ENCODE measurements at regions not wholly inside any gene's neighbourhood (a gene's known extent, or its start where the extent isn't known, plus 50 kb on each side); places are given as distances from the start of the nearest gene placed in this dataset.

DNA sequence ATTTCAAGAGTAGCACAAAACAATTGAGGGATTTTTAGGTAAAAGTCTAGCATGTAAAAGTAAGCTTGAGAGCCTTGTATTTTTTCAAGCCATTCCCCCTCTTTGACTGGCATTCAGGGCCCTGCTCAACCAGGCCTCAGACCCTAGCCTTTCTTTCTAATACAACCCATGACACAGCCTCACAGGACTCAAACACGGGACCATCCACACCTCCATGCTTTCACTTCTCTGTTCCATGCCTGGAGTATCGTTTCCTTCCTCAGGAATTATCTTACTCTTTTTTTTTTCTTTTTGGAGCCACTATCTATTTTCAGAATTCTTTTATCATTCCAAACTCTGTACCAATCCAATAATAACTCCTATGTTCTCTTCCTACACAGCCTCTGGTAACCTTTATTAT lies 560.2 kb upstream of the CLINT1 start:
- in situ Hi-C loops (cut with MboI) (no loop called here), intact Hi-C loops (cut with micrococcal nuclease; ENCODE audit: unreplicated experiment) (no loop called here)
- no peak for FAIRE-seq
- Histone ChIP-seq H4K20me1 (ENCODE audit: control insufficient read depth, insufficient read depth) (no peaks in the 10 kb centered on the region), H3K4me3 (no peak overlapping the region), H3K27ac (ENCODE audit: control insufficient read depth, insufficient read depth) (no peak overlapping the region), H3K9me3 (replicated peaks; ENCODE audit: control insufficient read depth, insufficient read depth, low read length) (no peaks in the 10 kb centered on the region), H3K4me2 (ENCODE audit: control insufficient read depth, insufficient read depth) (no peak overlapping the region), H3K27me3 (replicated peaks in 1 of 2; ENCODE audit: control insufficient read depth in 2 of 2, insufficient read depth in 2 of 2, low read length in 1 of 2) (no peaks in the 10 kb centered on the region), H3K4me1 (ENCODE audit: control insufficient read depth, insufficient read depth, low read length) (no peaks in the 10 kb centered on the region), H3K79me2 (ENCODE audit: control insufficient read depth, insufficient read depth, low read length) (no peaks in the 10 kb centered on the region), H3K36me3 (ENCODE audit: control insufficient read depth in 2 of 2, insufficient read depth in 2 of 2, low read length in 1 of 2) (no peaks in the 10 kb centered on the region), H3K9ac (ENCODE audit: control insufficient read depth, insufficient read depth, low read length) (no peak overlapping the region), H2AFZ (ENCODE audit: control insufficient read depth, low read depth, low read length) (no peak overlapping the region)
- SMC1A ChIA-PET (ENCODE audit: uncharacterized antibody, unreplicated experiment), result interaction anchor here (0.7 to 1.9 kb wide), 2 partner anchors 10 to 15 kb away, joined by 3 to 6 read pairs; no protein-coding TSS in a partner anchor
- CTCF ChIA-PET, result interaction anchor here (1.5 kb wide), 1 partner anchor 10 kb away, joined by 3 read pairs; no protein-coding TSS in a partner anchor
- TF ChIP-seq, protein P1, sequence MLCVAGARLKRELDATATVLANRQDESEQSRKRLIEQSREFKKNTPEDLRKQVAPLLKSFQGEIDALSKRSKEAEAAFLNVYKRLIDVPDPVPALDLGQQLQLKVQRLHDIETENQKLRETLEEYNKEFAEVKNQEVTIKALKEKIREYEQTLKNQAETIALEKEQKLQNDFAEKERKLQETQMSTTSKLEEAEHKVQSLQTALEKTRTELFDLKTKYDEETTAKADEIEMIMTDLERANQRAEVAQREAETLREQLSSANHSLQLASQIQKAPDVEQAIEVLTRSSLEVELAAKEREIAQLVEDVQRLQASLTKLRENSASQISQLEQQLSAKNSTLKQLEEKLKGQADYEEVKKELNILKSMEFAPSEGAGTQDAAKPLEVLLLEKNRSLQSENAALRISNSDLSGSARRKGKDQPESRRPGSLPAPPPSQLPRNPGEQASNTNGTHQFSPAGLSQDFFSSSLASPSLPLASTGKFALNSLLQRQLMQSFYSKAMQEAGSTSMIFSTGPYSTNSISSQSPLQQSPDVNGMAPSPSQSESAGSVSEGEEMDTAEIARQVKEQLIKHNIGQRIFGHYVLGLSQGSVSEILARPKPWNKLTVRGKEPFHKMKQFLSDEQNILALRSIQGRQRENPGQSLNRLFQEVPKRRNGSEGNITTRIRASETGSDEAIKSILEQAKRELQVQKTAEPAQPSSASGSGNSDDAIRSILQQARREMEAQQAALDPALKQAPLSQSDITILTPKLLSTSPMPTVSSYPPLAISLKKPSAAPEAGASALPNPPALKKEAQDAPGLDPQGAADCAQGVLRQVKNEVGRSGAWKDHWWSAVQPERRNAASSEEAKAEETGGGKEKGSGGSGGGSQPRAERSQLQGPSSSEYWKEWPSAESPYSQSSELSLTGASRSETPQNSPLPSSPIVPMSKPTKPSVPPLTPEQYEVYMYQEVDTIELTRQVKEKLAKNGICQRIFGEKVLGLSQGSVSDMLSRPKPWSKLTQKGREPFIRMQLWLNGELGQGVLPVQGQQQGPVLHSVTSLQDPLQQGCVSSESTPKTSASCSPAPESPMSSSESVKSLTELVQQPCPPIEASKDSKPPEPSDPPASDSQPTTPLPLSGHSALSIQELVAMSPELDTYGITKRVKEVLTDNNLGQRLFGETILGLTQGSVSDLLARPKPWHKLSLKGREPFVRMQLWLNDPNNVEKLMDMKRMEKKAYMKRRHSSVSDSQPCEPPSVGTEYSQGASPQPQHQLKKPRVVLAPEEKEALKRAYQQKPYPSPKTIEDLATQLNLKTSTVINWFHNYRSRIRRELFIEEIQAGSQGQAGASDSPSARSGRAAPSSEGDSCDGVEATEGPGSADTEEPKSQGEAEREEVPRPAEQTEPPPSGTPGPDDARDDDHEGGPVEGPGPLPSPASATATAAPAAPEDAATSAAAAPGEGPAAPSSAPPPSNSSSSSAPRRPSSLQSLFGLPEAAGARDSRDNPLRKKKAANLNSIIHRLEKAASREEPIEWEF (IDR thresholded peaks at IDR 0.05; ENCODE audit: insufficient replicate concordance, low read depth, low read length), result no peak
- no peak for TF ChIP-seq EP300 (IDR thresholded peaks at IDR 0.05; ENCODE audit: borderline replicate concordance in 1 of 2, control insufficient read depth in 1 of 2, low read depth in 2 of 2, low read length in 2 of 2)
- no peak for ATAC-seq
- WGBS (ENCODE audit: insufficient coverage, insufficient replicate concordance, low lambda C conversion rate, missing lambda C conversion rate), result 19% methylated on average over 2 of the region's 2 CpGs
- no TSS peak for BruUV-seq (replicated peaks)
- DNase-seq (ENCODE audit: low read depth, low spot score), result no peak
- RAD21 ChIA-PET (ENCODE audit: unreplicated experiment), result interaction anchor here (0.7 kb wide), 1 partner anchor 1036 kb away, joined by 3 read pairs; no protein-coding TSS in a partner anchor
- POLR2A ChIA-PET, result no interaction called here
